ENCODE measurements at regions not wholly inside any gene's neighbourhood (a gene's known extent, or its start where the extent isn't known, plus 50 kb on each side); places are given as distances from the start of the nearest gene placed in this dataset.

DNA sequence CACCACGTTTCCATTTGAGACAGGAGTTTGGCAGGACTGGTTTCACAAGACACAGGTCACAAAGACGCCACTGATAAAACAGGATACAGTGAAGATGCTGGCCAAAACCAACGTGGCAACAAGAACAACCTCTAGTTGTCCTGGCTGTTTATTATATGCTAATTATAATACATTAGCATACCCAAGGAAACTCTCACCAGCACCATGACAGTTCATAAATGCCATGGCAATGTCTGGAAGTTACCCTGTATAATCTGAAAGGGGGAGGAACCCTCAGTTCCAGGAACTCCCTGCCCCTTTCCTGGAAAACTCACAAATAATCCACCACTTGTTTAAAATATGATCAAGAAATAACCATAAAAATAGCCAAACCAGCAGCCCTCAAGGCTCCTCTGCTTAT lies 148.3 kb downstream of the RBM43 start (continued):
- TF ChIP-seq REST (IDR thresholded peaks at IDR 0.05; ENCODE audit: unreplicated experiment) (no peak), ZNF331 (CRISPR knock-in tag; IDR thresholded peaks at IDR 0.05; ENCODE audit: low read depth) (no peak), POLR2AphosphoS5 (IDR thresholded peaks at IDR 0.05; ENCODE audit: low read depth) (no peak), ZNF114 (CRISPR knock-in tag; IDR thresholded peaks at IDR 0.05) (no peak), CREB1 (CRISPR knock-in tag; IDR thresholded peaks at IDR 0.05; ENCODE audit: low read depth) (no peak), EZH2 (IDR thresholded peaks at IDR 0.05; ENCODE audit: low read depth, unreplicated experiment) (no peak), CTCF (conservative IDR thresholded peaks at IDR 0.05; ENCODE audit: low read depth in 2 of 2) (no peak), NANOG (IDR thresholded peaks at IDR 0.05; ENCODE audit: borderline replicate concordance) (no peak)

DNA sequence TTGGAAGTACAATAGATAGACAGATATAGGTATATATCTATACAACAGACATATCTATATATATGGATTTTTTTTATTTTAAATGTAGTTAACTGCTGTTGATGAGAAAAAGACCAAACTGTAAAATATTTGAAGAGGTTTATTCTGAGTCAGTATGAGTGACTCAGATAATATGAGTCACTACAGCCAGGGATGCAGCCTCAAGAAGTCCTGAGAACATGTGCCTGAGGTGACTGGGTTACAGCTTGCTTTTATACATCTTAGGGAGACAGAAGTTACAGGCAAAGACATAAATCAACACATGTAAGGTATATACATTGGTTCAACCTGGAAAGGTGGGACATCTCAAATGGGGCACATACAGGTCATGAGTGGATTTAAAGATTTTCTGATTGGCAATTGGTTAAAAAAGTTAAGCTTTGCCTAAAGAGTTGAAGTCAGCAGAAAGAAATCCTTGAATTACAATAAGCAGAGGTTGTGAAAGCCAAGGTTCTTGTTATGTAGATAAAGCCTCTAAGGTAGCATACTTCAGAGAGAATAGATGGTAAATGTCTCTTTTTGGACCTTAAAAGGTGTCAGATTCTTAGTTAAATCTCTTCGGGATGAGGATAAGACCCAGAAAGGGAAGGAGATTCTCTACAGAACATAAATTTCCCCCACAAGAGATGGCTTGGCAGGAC lies 149.9 kb downstream of the RBM43 start:
- H3K4me2 ChIP-seq, result 0 out of 2 replicates have a peak overlapping the region, but pooled peaks have one; percentile 7
- TF ChIP-seq ZNF462 (CRISPR knock-in tag; IDR thresholded peaks at IDR 0.05) (peak; percentile 69; the same call in 1 of the 2 replicates), JUNB (IDR thresholded peaks at IDR 0.05; ENCODE audit: unreplicated experiment) (no peak)
- H4K20me1 ChIP-seq (replicated peaks; ENCODE audit: insufficient read depth), result no peaks in the 10 kb centered on the region
- H3K9me3 Mint-ChIP-seq, result peaks cover 5% of the 10 kb centered on the region; the same call in 2 of the 3 replicates
- DNase-seq (ENCODE audit: low spot score) (peak; percentile 76), ATAC-seq (peak; percentile 95)
- peak overlapping the region; percentile 77 for H3K27ac Mint-ChIP-seq
- no peaks in the 10 kb centered on the region for H3F3A ChIP-seq (replicated peaks; ENCODE audit: low read depth)
- peaks cover 20% of the 10 kb centered on the region for H3K4me1 Mint-ChIP-seq
- no peak overlapping the region for H2AFZ ChIP-seq
- H3K79me2 ChIP-seq (replicated peaks; ENCODE audit: insufficient read depth), result no peaks in the 10 kb centered on the region
- H3K36me3 ChIP-seq (ENCODE audit: insufficient read depth), result no peaks in the 10 kb centered on the region
- H3K4me3 ChIP-seq, result no peak overlapping the region
- peaks cover 7% of the 10 kb centered on the region for H3K4me1 ChIP-seq (ENCODE audit: insufficient read depth)
- peak overlapping the region; percentile 21 for H3K27ac ChIP-seq (ENCODE audit: low read depth)
- peaks cover 13% of the 10 kb centered on the region; the same call in 1 of the 2 replicates for H3K9me2 ChIP-seq (ENCODE audit: insufficient read depth)
- peaks cover 3% of the 10 kb centered on the region for H3K27me3 Mint-ChIP-seq (ENCODE audit: insufficient read depth, low read depth, poor library complexity)
- peaks cover 15% of the 10 kb centered on the region for H3K36me3 Mint-ChIP-seq (ENCODE audit: low read depth)
- H3K4me3 Mint-ChIP-seq, result no peak overlapping the region
- H3K27me3 ChIP-seq (ENCODE audit: insufficient read depth), result no peaks in the 10 kb centered on the region

Data from GM23338 (cell line).